Activated naive CD4-positive, alpha-beta T cell treated with anti-CD3 and anti-CD28 coated beads, Interleukin-2, amount 50 U/mL, for 72 hours (primary cell): ENCODE measurements at regions not wholly inside any gene's neighbourhood (a gene's known extent, or its start where the extent isn't known, plus 50 kb on each side); places are given as distances from the start of the nearest gene placed in this dataset.
"Not testable (repeated sequence)": the region's sequence is repeated elsewhere in the genome, so short reads cannot be mapped to it uniquely, and the experiment has no call there.

Source experiments
- ATAC-seq, 2 donors: fragments of 150-1000 bp; cut with Tn5 transposase; 2 replicates each; pipeline ENCODE4 v1.10.0; 2021; ENCODE audit warnings: mild to moderate bottlenecking in 2 of 2, moderate library complexity in 2 of 2
- DNase-seq, 2 donors: peaks; one replicate each; pipeline ENCODE4 v3.0.0; 2021 to 2022; ENCODE audit warnings: low spot score in 2 of 2
- H3K27ac Mint-ChIP-seq, 2 donors: one replicate each; pipeline ENCODE4 v1.8.0; 2022; ENCODE audit warnings: mild to moderate bottlenecking in 2 of 2, mixed read lengths in 2 of 2
- H3K36me3 Mint-ChIP-seq, 2 donors: one replicate each; pipeline ENCODE4 v1.8.0; 2022; ENCODE audit warnings: mixed read lengths in 2 of 2
- H3K9me3 Mint-ChIP-seq, 2 donors: one replicate each; pipeline ENCODE4 v1.8.0; 2022; ENCODE audit warnings: mixed read lengths in 2 of 2

- no peak for DNase-seq
- Mint-ChIP-seq H3K36me3 (no peaks in the 10 kb centered on the region), H3K27ac (no peak overlapping the region), H3K9me3 (peaks cover 0 to 3% of the 10 kb centered on the region in 2 donors)
- no peak for ATAC-seq
Measured at GRCh38 chr20:58046311-58046710, 182.1 kb downstream of the ANKRD60 start.

GRCh38 chr20:58045579-58045978, 182.9 kb downstream of the ANKRD60 start:
- Mint-ChIP-seq H3K9me3 (peaks cover 0 to 3% of the 10 kb centered on the region in 2 donors), H3K36me3 (no peaks in the 10 kb centered on the region), H3K27ac (no peak overlapping the region)
- DNase-seq (no peak), ATAC-seq (no peak)

- no peak for DNase-seq
- Mint-ChIP-seq H3K27ac (no peak overlapping the region), H3K36me3 (no peaks in the 10 kb centered on the region), H3K9me3 (no peaks in the 10 kb centered on the region)
- no peak for ATAC-seq
Measured at GRCh38 chr20:58044931-58045555, 183.4 kb downstream of the ANKRD60 start.

GRCh38 chr20:58044286-58044685, 184.2 kb downstream of the ANKRD60 start:
- no peak overlapping the region for H3K27ac Mint-ChIP-seq
- H3K36me3 Mint-ChIP-seq, result no peaks in the 10 kb centered on the region
- no peak for ATAC-seq

GRCh38 chr20:58043236-58044140, 185.0 kb downstream of the ANKRD60 start:
- ATAC-seq, result no peak

More at GRCh38 chr20:58044286-58044685, 184.2 kb downstream of the ANKRD60 start:
- DNase-seq, result no peak
- H3K9me3 Mint-ChIP-seq, result no peaks in the 10 kb centered on the region

GRCh38 chr20:58042591-58042990, 185.9 kb downstream of the ANKRD60 start:
- no peaks in the 10 kb centered on the region for H3K36me3 Mint-ChIP-seq
- ATAC-seq (no peak), DNase-seq (no peak)
- no peaks in the 10 kb centered on the region for H3K9me3 Mint-ChIP-seq
- no peak overlapping the region for H3K27ac Mint-ChIP-seq

More at GRCh38 chr20:58043236-58044140, 185.0 kb downstream of the ANKRD60 start:
- no peaks in the 10 kb centered on the region for H3K9me3 Mint-ChIP-seq
- H3K27ac Mint-ChIP-seq, result no peak overlapping the region
- no peaks in the 10 kb centered on the region for H3K36me3 Mint-ChIP-seq
- DNase-seq, result no peak

GRCh38 chr20:58040447-58041290, 187.8 kb downstream of the ANKRD60 start:
- H3K36me3 Mint-ChIP-seq, result no peaks in the 10 kb centered on the region
- DNase-seq, result no peak
- no peak overlapping the region for H3K27ac Mint-ChIP-seq
- no peak for ATAC-seq
- no peaks in the 10 kb centered on the region for H3K9me3 Mint-ChIP-seq

- no peak for ATAC-seq
- H3K9me3 Mint-ChIP-seq, result no peaks in the 10 kb centered on the region
Measured at GRCh38 chr20:58039274-58040092, 189.0 kb downstream of the ANKRD60 start.

GRCh38 chr20:58038123-58038654, 190.3 kb downstream of the ANKRD60 start:
- Mint-ChIP-seq H3K9me3 (peaks cover 0 to 5% of the 10 kb centered on the region in 2 donors), H3K36me3 (no peaks in the 10 kb centered on the region), H3K27ac (no peak overlapping the region)
- DNase-seq (no peak), ATAC-seq (no peak)

More at GRCh38 chr20:58039274-58040092, 189.0 kb downstream of the ANKRD60 start:
- Mint-ChIP-seq H3K36me3 (no peaks in the 10 kb centered on the region), H3K27ac (no peak overlapping the region)
- DNase-seq, result no peak

GRCh38 chr20:58037631-58038030, 190.8 kb downstream of the ANKRD60 start:
- peaks cover 0 to 9% of the 10 kb centered on the region in 2 donors for H3K9me3 Mint-ChIP-seq
- DNase-seq, result no peak
- H3K27ac Mint-ChIP-seq, result no peak overlapping the region
- no peak for ATAC-seq
- no peaks in the 10 kb centered on the region for H3K36me3 Mint-ChIP-seq

- no peak for DNase-seq
- H3K9me3 Mint-ChIP-seq, result peaks cover 0 to 9% of the 10 kb centered on the region in 2 donors
- no peaks in the 10 kb centered on the region for H3K36me3 Mint-ChIP-seq
- no peak overlapping the region for H3K27ac Mint-ChIP-seq
- ATAC-seq, result no peak
Measured at GRCh38 chr20:58033026-58033536, 195.4 kb downstream of the ANKRD60 start.

- no peak overlapping the region for H3K27ac Mint-ChIP-seq
- H3K9me3 Mint-ChIP-seq, result peaks cover 0 to 9% of the 10 kb centered on the region in 2 donors
- ATAC-seq, result no peak
- DNase-seq, result no peak
- no peaks in the 10 kb centered on the region for H3K36me3 Mint-ChIP-seq
Measured at GRCh38 chr20:58032599-58032998, 195.9 kb downstream of the ANKRD60 start.

GRCh38 chr20:58031350-58031749, 197.1 kb downstream of the ANKRD60 start:
- ATAC-seq, result not testable (repeated sequence)

GRCh38 chr20:58028123-58028522, 200.3 kb downstream of the ANKRD60 start:
- H3K27ac Mint-ChIP-seq, result no peak overlapping the region
- H3K36me3 Mint-ChIP-seq, result no peaks in the 10 kb centered on the region
- ATAC-seq (no peak), DNase-seq (no peak)
- H3K9me3 Mint-ChIP-seq, result peaks cover 0 to 3% of the 10 kb centered on the region in 2 donors

More at GRCh38 chr20:58031350-58031749, 197.1 kb downstream of the ANKRD60 start:
- DNase-seq, H3K9me3 Mint-ChIP-seq, H3K27ac Mint-ChIP-seq, H3K36me3 Mint-ChIP-seq: not testable (repeated sequence)

GRCh38 chr20:58026361-58026760, 202.1 kb downstream of the ANKRD60 start:
- H3K9me3 Mint-ChIP-seq, result no peaks in the 10 kb centered on the region
- ATAC-seq (no peak), DNase-seq (no peak)
- H3K27ac Mint-ChIP-seq, result no peak overlapping the region
- no peaks in the 10 kb centered on the region for H3K36me3 Mint-ChIP-seq

- DNase-seq, result no peak
- no peak for ATAC-seq
- Mint-ChIP-seq H3K27ac (no peak overlapping the region), H3K36me3 (no peaks in the 10 kb centered on the region), H3K9me3 (no peaks in the 10 kb centered on the region)
Measured at GRCh38 chr20:58025233-58025632, 203.2 kb downstream of the ANKRD60 start.
